ENCODE measurements at regions not wholly inside any gene's neighbourhood (a gene's known extent, or its start where the extent isn't known, plus 50 kb on each side); places are given as distances from the start of the nearest gene placed in this dataset.
A peak's percentile ranks its signal among the peaks of the same experiment; 100 is the strongest.

DNA sequence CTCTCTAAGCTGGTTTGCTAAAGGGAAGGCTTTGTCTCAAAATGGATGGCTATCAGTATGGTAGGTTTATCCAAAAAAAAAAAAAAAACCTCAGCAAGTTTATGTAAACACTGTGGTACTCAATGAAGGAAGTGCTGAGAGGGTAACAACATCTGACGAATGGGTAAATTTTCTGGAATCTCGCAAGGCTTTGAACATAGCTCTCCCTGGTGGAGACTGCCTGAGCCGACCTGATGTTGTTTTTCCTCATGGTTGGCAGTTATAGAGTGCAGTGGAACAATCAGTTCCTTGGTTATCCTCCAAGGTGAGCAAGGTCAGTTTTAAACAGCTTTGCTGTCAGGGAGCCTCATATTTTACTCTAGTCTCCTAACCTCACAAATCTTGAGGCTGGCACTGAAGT, 94.6 kb downstream of the ZPLD1 start:
- DNase-seq: no peak

DNA sequence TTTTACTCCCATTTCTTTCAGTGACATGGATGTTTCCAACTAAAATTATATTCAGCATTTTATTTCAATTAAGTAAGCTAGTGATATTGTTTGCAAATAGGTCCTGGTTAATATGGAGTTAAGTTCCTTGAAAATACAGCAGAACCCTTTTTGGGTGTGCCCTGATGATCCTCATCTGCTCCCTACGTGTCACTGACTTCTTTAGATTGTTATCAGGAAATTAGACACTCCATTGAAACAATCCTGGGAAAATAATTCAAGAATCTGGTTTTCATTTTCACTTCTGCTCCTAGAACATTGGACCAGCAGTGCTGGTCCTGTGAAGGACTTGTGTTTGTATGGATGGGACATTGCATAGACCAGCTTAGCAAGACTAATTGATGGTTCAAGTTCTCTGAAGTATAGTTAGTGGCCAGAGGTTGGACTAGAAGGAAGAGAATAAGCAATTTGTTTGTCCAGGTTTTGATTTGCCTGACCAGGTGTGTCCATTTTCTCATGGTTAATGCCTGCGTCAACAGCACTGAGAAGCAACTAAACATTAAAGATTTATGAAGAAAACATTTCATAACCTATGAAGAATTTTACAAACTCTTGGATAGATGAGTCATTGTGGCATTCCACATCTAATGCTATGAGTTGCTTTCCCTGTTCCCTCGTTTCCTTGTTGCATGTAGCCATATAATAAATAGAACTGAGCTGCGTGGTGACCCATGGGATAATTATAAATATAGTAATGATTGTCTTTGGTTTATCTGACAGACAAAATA, 95.8 kb downstream of the ZPLD1 start:
- no peak for DNase-seq

- DNase-seq: no peak
These were observed 96.9 kb downstream of the ZPLD1 start for GRCh38 chr3:102531686-102532085.

DNA sequence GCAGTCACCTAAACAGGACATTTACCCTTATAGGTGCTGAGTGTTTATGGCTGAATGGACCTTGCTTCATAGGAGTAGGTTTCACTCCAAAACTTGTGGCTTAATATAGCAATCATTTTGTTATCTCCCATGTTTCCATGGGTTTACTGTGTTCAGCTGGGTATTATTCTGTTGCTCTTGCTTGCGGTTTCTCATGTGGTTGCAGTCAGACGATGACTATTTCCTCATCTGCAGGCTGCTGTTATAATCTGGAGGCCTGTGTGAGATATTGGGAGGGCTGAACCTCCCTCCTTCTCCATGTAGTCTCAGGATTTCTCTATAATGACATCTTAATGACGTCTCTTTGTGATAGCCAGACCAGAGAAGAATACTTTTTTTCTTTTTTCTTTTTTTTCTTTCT, 98.1 kb downstream of the ZPLD1 start:
- peak; percentile 8 for DNase-seq

GRCh38 chr3:102533784-102534183, 99.0 kb downstream of the ZPLD1 start:
- DNase-seq: no peak

DNA sequence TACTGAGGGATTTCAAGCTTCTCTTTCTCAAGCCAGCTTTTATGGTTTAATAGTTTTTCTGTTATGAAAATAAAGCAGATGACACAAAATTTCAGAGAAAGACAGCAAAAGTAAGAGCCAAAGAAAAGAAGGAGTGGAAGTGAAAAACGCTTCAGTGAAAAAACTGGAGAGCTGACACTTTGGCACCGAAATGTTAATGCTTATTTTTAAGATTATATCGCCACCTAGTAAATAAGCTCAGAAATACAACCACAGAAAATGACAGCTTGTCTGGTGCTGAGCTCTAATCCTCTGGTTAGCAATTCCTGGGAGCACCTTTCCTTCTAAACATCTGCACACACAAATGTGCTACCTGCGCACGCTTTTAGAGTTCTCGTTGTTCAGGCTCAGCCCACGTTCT, 101.6 kb downstream of the ZPLD1 start:
- DNase-seq: peak; percentile 24

DNA sequence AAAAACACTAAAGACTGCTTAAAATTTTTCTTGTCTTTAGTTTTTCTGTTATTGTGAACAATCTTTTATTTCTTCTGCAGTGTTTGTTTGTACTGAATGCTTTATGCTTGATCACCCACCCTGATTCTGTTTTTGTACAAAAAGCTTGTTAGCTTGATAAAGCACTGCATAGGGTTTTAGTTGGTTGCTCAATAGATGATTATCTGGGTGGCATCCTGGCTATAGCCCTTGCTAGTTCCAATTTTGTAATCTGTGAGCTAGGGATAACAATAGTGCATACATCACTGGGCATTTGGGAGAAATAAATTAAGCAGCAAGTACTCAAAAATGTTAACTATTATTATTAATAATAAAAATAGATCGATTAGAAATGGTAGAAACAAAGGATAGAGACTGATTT, 102.3 kb downstream of the ZPLD1 start:
- no peak for DNase-seq

- no peak for DNase-seq
These were observed 109.9 kb downstream of the ZPLD1 start for GRCh38 chr3:102544741-102545140.

DNA sequence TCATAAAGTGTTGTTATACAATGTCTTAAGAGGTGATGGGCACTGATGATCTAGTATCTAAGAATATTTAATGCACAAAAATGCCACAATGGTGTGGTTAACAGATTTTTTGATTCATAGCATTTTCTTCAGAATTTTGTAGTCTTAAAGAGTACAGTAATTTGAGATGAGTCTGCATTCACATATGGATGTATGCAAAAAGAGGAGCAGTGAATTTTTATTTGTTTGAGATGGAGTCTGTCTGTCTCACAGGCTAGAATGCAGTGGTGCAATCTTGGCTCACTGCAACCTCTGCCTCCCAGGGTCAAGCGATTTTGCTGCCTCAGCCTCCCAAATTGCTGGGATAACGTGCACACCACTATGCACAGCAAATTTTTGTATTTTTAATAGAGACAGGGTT, 110.5 kb downstream of the ZPLD1 start:
- no peak for DNase-seq

DNA sequence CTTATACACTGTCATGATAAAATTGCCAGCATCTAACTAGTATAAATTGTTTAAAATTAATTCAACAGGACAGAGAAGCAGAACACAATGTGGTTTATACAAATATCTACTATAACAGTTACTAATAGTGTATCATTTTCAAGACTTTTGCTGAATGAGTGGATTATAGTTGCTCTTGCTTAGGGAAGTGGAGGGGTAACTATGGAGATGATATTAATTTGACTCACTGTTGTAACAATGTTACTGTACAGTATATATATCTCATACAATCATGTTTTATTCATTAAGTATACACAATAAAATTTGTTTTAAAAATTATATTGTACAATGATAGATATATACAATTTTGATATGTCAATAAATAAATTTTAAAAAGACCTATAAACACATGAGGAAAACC, 119.1 kb downstream of the ZPLD1 start:
- DNase-seq: no peak

- no peak for DNase-seq
These were observed 135.7 kb downstream of the ZPLD1 start for GRCh38 chr3:102570511-102570910.

GRCh38 chr3:102571006-102571405, 136.2 kb downstream of the ZPLD1 start:
- no peak for DNase-seq

DNA sequence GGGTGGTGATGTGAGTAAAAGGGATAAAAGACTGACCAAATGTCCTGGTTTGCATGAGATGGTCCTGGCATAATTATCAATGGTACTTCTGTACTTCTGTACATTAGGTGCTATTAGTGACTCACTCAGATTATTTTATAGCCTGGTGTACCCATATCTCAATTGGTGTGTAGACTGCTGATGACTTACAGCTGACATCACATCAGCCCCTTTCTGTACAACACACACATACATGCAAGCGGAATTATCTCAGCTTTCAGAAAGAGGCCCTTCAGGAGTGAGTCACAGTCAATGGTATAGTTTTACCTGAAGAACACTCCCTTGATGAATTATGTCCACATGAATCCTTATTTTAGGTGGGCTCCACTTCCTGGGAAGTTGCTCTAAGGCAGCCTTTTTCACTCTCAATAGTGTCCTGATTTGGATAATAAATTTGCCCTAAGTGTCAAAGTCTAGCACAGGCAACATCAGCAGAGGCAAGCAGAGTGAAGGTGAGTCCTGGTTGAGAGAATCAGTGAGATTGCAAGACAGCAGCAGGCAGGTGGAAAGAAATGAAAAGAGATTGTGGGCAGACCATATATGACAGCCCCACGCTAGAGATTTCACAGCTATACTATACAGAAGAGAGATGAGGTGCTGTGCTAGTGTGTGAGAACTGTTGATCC, 137.0 kb downstream of the ZPLD1 start:
- no peak for DNase-seq

DNA sequence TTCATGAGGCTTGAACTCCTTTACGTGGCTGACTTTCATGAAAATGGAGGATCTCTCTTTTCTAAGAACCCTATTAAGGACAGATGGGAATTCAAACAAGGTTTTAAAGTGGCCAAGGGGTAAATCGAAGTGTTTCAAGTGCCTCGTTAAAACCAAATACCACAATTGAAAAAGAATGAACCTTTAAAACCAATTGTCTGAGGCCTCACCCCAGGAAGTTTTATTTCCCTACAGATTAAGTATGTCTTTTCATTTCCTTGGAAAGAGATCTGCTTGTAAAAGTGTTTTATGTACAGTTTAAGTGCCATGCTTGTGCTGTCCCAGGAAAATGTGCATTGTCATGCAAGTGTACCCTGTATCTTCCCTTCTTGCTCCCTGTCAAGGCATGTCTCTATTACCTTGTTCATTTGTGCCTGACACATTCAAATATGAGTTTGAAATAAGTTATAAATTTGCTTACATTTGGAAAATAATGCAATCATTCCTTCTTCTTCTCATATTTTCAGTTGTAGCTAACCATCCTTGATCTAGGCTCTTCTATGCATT, 138.7 kb downstream of the ZPLD1 start:
- no peak for DNase-seq

- DNase-seq: no peak
These were observed 139.5 kb downstream of the ZPLD1 start for GRCh38 chr3:102574355-102574754.

GRCh38 chr3:102576651-102577050, 141.8 kb downstream of the ZPLD1 start:
- no peak for DNase-seq

DNA sequence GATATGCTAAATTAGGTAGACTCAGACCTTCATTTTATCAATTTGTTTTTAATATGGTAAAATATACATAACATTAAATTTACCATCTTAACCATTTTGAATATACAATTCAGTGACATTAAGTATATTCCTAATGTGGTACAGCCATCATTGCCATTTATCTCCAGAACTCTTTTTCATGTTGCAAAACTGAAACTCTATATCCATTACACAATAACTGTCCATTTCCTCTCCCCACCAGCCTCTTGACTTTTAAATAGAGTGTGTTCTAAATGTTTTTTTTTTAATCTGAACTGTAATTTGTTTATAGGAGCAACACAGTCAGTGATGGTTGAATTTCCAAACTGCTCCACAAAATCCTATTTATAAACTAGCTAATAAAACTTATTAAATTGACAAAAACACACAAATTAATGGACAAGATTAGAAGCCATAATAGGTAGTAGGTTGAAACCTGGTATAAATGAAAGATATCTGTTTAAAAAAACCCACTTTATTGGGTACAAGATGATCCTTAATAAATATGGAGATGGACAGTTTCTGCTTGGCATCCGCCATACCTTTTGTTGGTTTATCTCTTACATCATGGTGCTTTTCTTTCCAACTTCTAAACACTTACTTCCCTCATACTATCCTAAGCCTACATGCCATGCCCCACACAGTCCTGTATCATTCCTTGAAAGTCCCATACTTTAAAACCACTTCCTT, 142.4 kb downstream of the ZPLD1 start:
- DNase-seq: no peak

- no peak for DNase-seq
These were observed 145.9 kb downstream of the ZPLD1 start for GRCh38 chr3:102580760-102581159.

GRCh38 chr3:102586485-102586884, 151.7 kb downstream of the ZPLD1 start:
- DNase-seq: no peak

DNA sequence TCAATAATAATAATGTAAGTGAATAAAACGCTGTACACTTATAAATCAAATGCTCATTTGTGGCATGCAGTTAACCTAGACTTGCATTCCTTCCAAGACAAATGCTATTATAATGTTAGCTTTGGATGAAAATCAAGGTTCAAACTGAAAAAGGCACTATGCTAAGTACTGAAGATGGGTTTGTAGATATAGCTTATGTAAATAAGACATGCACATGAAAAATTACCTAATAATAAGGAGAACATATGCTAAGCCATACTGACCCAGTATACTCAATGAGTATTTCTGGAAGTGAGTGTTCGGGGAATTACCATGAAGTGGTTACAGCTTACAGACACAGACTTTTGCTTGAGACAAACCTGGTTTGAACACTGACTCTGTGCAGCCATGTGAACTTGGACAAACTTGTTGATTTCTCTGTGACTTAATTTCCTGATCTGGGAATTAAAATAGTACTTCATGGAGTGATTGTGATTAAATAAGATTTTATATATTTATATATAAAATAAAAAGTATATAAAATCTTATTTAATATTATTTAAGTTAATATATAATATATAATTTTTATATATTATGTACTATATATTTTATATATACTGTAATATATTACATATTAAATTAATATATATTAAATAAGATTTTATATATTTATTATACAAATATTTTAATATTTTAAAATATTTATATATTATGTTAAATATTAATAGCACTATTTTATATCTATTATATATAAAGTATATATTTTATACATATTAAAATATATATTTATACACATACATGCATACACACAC, 159.2 kb downstream of the ZPLD1 start:
- DNase-seq: no peak

- no peak for DNase-seq
These were observed 160.2 kb downstream of the ZPLD1 start for GRCh38 chr3:102595057-102595456.

DNA sequence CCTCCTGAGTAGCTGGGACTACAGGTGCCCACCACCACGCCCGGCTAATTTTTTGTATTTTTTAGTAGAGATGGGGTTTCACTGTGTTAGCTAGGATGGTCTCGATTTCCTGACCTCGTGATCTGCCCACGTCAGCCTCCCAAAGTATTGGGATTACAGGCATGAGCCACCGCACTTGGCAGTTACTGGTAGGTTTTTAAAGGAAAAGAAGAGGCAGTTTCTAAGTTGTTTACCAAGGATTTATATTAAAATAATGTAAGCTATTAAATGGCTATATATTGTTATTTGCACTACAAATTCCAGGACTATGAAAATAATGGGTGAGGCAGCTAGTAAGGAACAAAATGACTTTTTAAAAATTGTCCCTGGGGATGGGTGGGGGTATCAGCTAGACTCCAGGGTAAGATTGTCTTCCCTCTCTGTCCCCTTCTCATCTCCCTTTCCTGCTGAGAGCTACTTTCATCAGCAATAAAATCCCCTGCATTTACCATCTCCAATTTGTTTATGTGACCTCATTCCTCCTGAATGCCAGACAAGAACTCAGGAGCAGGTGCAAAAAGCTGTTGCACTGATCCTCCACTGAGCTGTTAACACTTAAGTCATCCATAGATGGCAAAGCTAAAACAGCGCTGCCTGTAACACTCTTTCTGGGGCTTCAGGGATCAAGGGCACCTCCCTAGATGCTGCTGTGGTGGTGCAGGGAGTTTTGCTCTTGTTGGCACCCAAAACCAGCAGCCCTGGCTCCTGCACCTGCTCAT, 165.2 kb downstream of the ZPLD1 start:
- DNase-seq: no peak

All from hematopoietic multipotent progenitor cell treated with erythropoietin and hydrocortisone succinate and interleukin-3 and kit ligand, for 8 days (in vitro differentiated cells).